WTC11 (cell line): ENCODE measurements at regions not wholly inside any gene's neighbourhood (a gene's known extent, or its start where the extent isn't known, plus 50 kb on each side); places are given as distances from the start of the nearest gene placed in this dataset.

Experiments used
- ATAC-seq: fragments of 200-7000 bp; cut with Tn5 transposase; 2 replicates; pipeline ENCODE4 v1.10.0; 2021; ENCODE audit warnings: mild to moderate bottlenecking, moderate library complexity
- CTCF ChIA-PET: fragments of 300-600 bp; sonication (Branson Sonifier 250); formaldehyde crosslinking; loops from one replicate; lab custom pipeline; 2021; ENCODE audit warnings: antibody characterized with exemption; lab: Charles Lee
- POLR2A ChIA-PET: fragments of 350-600 bp; sonication (Branson Sonifier 250); formaldehyde crosslinking; loops from one replicate; lab custom pipeline; 2021; ENCODE audit warnings: antibody characterized with exemption; lab: Charles Lee
- DNase-seq: peaks from one replicate; pipeline ENCODE4 v3.0.0; 2021; ENCODE audit warnings: low spot score
- H3K27ac Mint-ChIP-seq: 2 replicates; pipeline ENCODE4 v1.8.0; 2021; ENCODE audit warnings: mixed read lengths
- H3K27me3 Mint-ChIP-seq: 2 replicates; pipeline ENCODE4 v1.8.0; 2021; ENCODE audit warnings: low read depth, mild to moderate bottlenecking, moderate library complexity, mixed read lengths
- H3K36me3 Mint-ChIP-seq: 2 replicates; pipeline ENCODE4 v1.8.0; 2021; ENCODE audit warnings: mixed read lengths
- H3K4me1 Mint-ChIP-seq: 2 replicates; pipeline ENCODE4 v1.8.0; 2022; ENCODE audit warnings: mixed read lengths
- H3K4me3 Mint-ChIP-seq: 2 replicates; pipeline ENCODE4 v1.8.0; 2021; ENCODE audit warnings: mild to moderate bottlenecking, moderate library complexity, mixed read lengths
- H3K9me3 Mint-ChIP-seq: 2 replicates; pipeline ENCODE4 v1.8.0; 2021; ENCODE audit warnings: mixed read lengths
- AFF4 ChIP-seq: sonication (generic); formaldehyde crosslinking; IDR thresholded peaks from 2 replicates; pipeline ENCODE4 v1.8.1; 2023; ENCODE audit warnings: mild to moderate bottlenecking, missing genetic modification reagents, borderline replicate concordance
- ATF2 ChIP-seq: sonication (generic); formaldehyde crosslinking; IDR thresholded peaks from 2 replicates; pipeline ENCODE4 v1.8.1; 2022; ENCODE audit warnings: low read depth, missing genetic modification reagents, borderline replicate concordance
- CDX4 ChIP-seq: fragments of 250-450 bp; sonication (Bioruptor Pico); IDR thresholded peaks from 2 replicates; pipeline ENCODE4 v1.9.0; 2021; ENCODE audit warnings: moderate library complexity, mild to moderate bottlenecking, inconsistent platforms, borderline replicate concordance
- EMX1 ChIP-seq: fragments of 250-450 bp; sonication (Bioruptor Pico); IDR thresholded peaks from 2 replicates; pipeline ENCODE4 v1.8.0; 2021; ENCODE audit warnings: mild to moderate bottlenecking
- ETV6 ChIP-seq: sonication (generic); formaldehyde crosslinking; IDR thresholded peaks from 2 replicates; pipeline ENCODE4 v1.8.1; 2022; ENCODE audit warnings: mild to moderate bottlenecking, missing genetic modification reagents
- FOXJ3 ChIP-seq: sonication (generic); formaldehyde crosslinking; IDR thresholded peaks from 2 replicates; pipeline ENCODE4 v1.9.0; 2021; ENCODE audit warnings: missing genetic modification reagents, mild to moderate bottlenecking, borderline replicate concordance
- GRHL2 ChIP-seq: fragments of 250-450 bp; sonication (Bioruptor Pico); IDR thresholded peaks from 2 replicates; pipeline ENCODE4 v1.8.0; 2022; ENCODE audit warnings: mild to moderate bottlenecking, moderate library complexity; ENCODE audit not compliant: insufficient replicate concordance, severe bottlenecking
- GTF2I ChIP-seq: fragments of 250-450 bp; sonication (Bioruptor Pico); conservative IDR thresholded peaks from 2 replicates; pipeline ENCODE4 v1.4.0; 2021; ENCODE audit warnings: mild to moderate bottlenecking
- HMGA2 ChIP-seq: fragments of 250-450 bp; sonication (Bioruptor Pico); IDR thresholded peaks from 2 replicates; pipeline ENCODE4 v1.4.0; 2021; ENCODE audit warnings: mild to moderate bottlenecking, moderate library complexity
- JUN ChIP-seq: sonication (generic); formaldehyde crosslinking; IDR thresholded peaks from 2 replicates; pipeline ENCODE4 v1.8.0; 2023; ENCODE audit warnings: mild to moderate bottlenecking, missing genetic modification reagents
- NR2C2 ChIP-seq: sonication (generic); formaldehyde crosslinking; IDR thresholded peaks from 2 replicates; pipeline ENCODE4 v1.8.0; 2022; ENCODE audit warnings: mild to moderate bottlenecking, missing genetic modification reagents
- OVOL2 ChIP-seq: fragments of 250-450 bp; sonication (Bioruptor Pico); IDR thresholded peaks from 2 replicates; pipeline ENCODE4 v1.9.0; 2021; ENCODE audit warnings: mild to moderate bottlenecking, borderline replicate concordance
- STAT6 ChIP-seq: sonication (generic); formaldehyde crosslinking; conservative IDR thresholded peaks from 2 replicates; pipeline ENCODE4 v1.8.1; 2023; ENCODE audit warnings: mild to moderate bottlenecking, low read depth, missing genetic modification reagents, moderate library complexity
- TP53 ChIP-seq: sonication (generic); formaldehyde crosslinking; IDR thresholded peaks from 2 replicates; pipeline ENCODE4 v1.8.1; 2023; ENCODE audit warnings: mild to moderate bottlenecking, missing genetic modification reagents
- USF1 ChIP-seq: sonication (generic); formaldehyde crosslinking; IDR thresholded peaks from 2 replicates; pipeline ENCODE4 v1.8.0; 2022; ENCODE audit warnings: mild to moderate bottlenecking, missing genetic modification reagents
- ZBTB43 ChIP-seq: sonication (generic); formaldehyde crosslinking; IDR thresholded peaks from 2 replicates; pipeline ENCODE4 v1.8.1; 2023; ENCODE audit warnings: mild to moderate bottlenecking, missing genetic modification reagents
- ZNF232 ChIP-seq: sonication (generic); formaldehyde crosslinking; IDR thresholded peaks from 2 replicates; pipeline ENCODE4 v1.8.0; 2022; ENCODE audit warnings: mild to moderate bottlenecking, missing genetic modification reagents
- ZNF396 ChIP-seq: fragments of 250-450 bp; sonication (Bioruptor Pico); IDR thresholded peaks from 2 replicates; pipeline ENCODE4 v1.8.0; 2021; ENCODE audit warnings: mild to moderate bottlenecking, moderate library complexity, borderline replicate concordance
- ZNF416 ChIP-seq: fragments of 250-450 bp; sonication (Bioruptor Pico); IDR thresholded peaks from 2 replicates; pipeline ENCODE4 v1.9.0; 2021; ENCODE audit warnings: mild to moderate bottlenecking, inconsistent platforms
- ZNF512 ChIP-seq: sonication (generic); formaldehyde crosslinking; IDR thresholded peaks from 2 replicates; pipeline ENCODE4 v1.8.1; 2022; ENCODE audit warnings: missing genetic modification reagents, borderline replicate concordance

GRCh38 chr7:117946151-117946633 lies 73.0 kb upstream of the CTTNBP2 start:
- DNase-seq: no peak
- Mint-ChIP-seq H3K36me3 (peaks cover 8% of the 10 kb centered on the region), H3K27ac (no peak overlapping the region), H3K4me3 (no peak overlapping the region), H3K4me1 (peaks cover 27% of the 10 kb centered on the region), H3K27me3 (peaks cover 64% of the 10 kb centered on the region), H3K9me3 (peaks cover 13% of the 10 kb centered on the region)
- ChIA-PET POLR2A (no interaction called here), CTCF (interaction anchor here (1.2 to 1.3 kb wide), 2 partner anchors 47 to 208 kb away, joined by 5 to 8 read pairs; no protein-coding TSS in a partner anchor)
- peak; percentile 92 for ATAC-seq
- TF ChIP-seq ZNF396 (CRISPR knock-in tag) (no peak), HMGA2 (no peak), ETV6 (no peak), FOXJ3 (CRISPR knock-in tag) (no peak), GTF2I (CRISPR knock-in tag) (no peak), ZNF416 (CRISPR knock-in tag) (no peak), ATF2 (CRISPR knock-in tag) (no peak), NR2C2 (no peak), TP53 (CRISPR knock-in tag) (no peak), OVOL2 (CRISPR knock-in tag) (no peak), STAT6 (CRISPR knock-in tag) (no peak), GRHL2 (CRISPR knock-in tag) (no peak), ZBTB43 (no peak), EMX1 (CRISPR knock-in tag) (no peak), USF1 (CRISPR knock-in tag) (no peak), CDX4 (CRISPR knock-in tag) (no peak), ZNF512 (CRISPR knock-in tag) (no peak), JUN (CRISPR knock-in tag) (no peak), ZNF232 (CRISPR knock-in tag) (no peak), AFF4 (CRISPR knock-in tag) (no peak)
